H1 (cell line): ENCODE measurements at regions not wholly inside any gene's neighbourhood (a gene's known extent, or its start where the extent isn't known, plus 50 kb on each side); places are given as distances from the start of the nearest gene placed in this dataset.

Source experiments
- CTCF ChIA-PET: fragments of 300-600 bp; sonication (Branson Sonifier 250); formaldehyde crosslinking; loops from one replicate; lab custom pipeline; 2021; ENCODE audit not compliant: partially characterized antibody; lab: Charles Lee
- POLR2A ChIA-PET: fragments of 300-600 bp; sonication (Branson Sonifier 250); formaldehyde crosslinking; loops from one replicate; lab custom pipeline; 2021; ENCODE audit warnings: inconsistent platforms; ENCODE audit not compliant: partially characterized antibody; lab: Charles Lee
- DNase-seq, 2 experiments: peaks; one replicate each; pipeline versions ENCODE4 v3.0.0 to v3.0.0-alpha.2; 2010 to 2022; ENCODE audit warnings: low spot score in 2 of 2, low read depth in 1 of 2, mixed read lengths in 1 of 2
- FAIRE-seq: peaks from 2 replicates; lab custom pipeline; 2011; peaks lifted over from hg19 to GRCh38; lab: Jason Lieb, UNC
- H2AFZ ChIP-seq: 2 replicates; pipeline ENCODE4 v1.8.1; 2012; ENCODE audit warnings: low read length, inconsistent platforms
- H2AK5ac ChIP-seq: 2 replicates; pipeline ENCODE4 v1.6.1; 2013; ENCODE audit warnings: low read depth, low read length
- H2BK120ac ChIP-seq: replicated peaks from 2 replicates; pipeline ENCODE3; 2013; ENCODE audit warnings: low read depth, low read length, inconsistent platforms
- H2BK12ac ChIP-seq: 2 replicates; pipeline ENCODE4 v1.6.1; 2013; ENCODE audit warnings: low read depth, low read length
- H2BK15ac ChIP-seq: 2 replicates; pipeline ENCODE4 v1.6.1; 2013; ENCODE audit warnings: low read length
- H2BK20ac ChIP-seq: 2 replicates; pipeline ENCODE4 v1.6.1; 2013; ENCODE audit warnings: low read length
- H2BK5ac ChIP-seq: 2 replicates; pipeline ENCODE4 v1.6.1; 2013; ENCODE audit warnings: low read depth, low read length
- H3K14ac ChIP-seq: 2 replicates; pipeline ENCODE4 v1.6.1; 2013; ENCODE audit warnings: inconsistent platforms; ENCODE audit not compliant: insufficient read length
- H3K18ac ChIP-seq: 2 replicates; pipeline ENCODE4 v1.6.1; 2013; ENCODE audit warnings: low read length; ENCODE audit errors: extremely low read depth
- H3K23ac ChIP-seq: 2 replicates; pipeline ENCODE4 v1.6.1; 2013; ENCODE audit warnings: inconsistent platforms; ENCODE audit not compliant: insufficient read length
- H3K23me2 ChIP-seq: 2 replicates; pipeline ENCODE4 v1.6.1; 2013; ENCODE audit warnings: low read depth, low read length
- H3K27ac ChIP-seq: 2 replicates; pipeline ENCODE4 v1.6.1; 2011; ENCODE audit warnings: low read depth, low read length, inconsistent platforms
- H3K27me3 ChIP-seq, 4 experiments: replicated peaks in 1 of 4; 1 replicate in 1 of 4; 2 replicates in 3 of 4; pipeline versions ENCODE4 v1.6.1 to v1.8.1; 2011 to 2013; ENCODE audit warnings: low read length in 3 of 4, mild to moderate bottlenecking in 3 of 4, inconsistent platforms in 2 of 4, mixed read lengths in 2 of 4, moderate library complexity in 1 of 4; ENCODE audit not compliant: control insufficient read depth in 3 of 4, insufficient read depth in 3 of 4; ENCODE audit errors: extremely low read depth in 1 of 4
- H3K36me3 ChIP-seq, 4 experiments: 2 replicates each; pipeline versions ENCODE4 v1.6.1 to v1.8.1; 2011 to 2013; ENCODE audit warnings: mild to moderate bottlenecking in 4 of 4, low read length in 3 of 4, moderate library complexity in 2 of 4, control low read depth in 1 of 4, inconsistent platforms in 1 of 4; ENCODE audit not compliant: insufficient read depth in 4 of 4, control insufficient read depth in 2 of 4
- H3K4ac ChIP-seq: replicated peaks from 2 replicates; pipeline ENCODE3; 2013; ENCODE audit warnings: low read length, low read depth, mixed read lengths, inconsistent platforms; ENCODE audit not compliant: insufficient read length
- H3K4me1 ChIP-seq, 4 experiments: replicated peaks in 1 of 4; 1 replicate in 1 of 4; 2 replicates in 3 of 4; pipeline versions ENCODE4 v1.6.1 to v1.8.1; 2011 to 2013; ENCODE audit warnings: low read length in 3 of 4, inconsistent platforms in 2 of 4, mixed read lengths in 1 of 4; ENCODE audit not compliant: insufficient read depth in 4 of 4, control insufficient read depth in 3 of 4
- H3K4me2 ChIP-seq, 2 experiments: 2 replicates each; pipeline versions ENCODE4 v1.6.1 to v1.8.1; 2011 to 2013; ENCODE audit warnings: low read depth in 2 of 2, low read length in 2 of 2, control low read depth in 1 of 2, inconsistent platforms in 1 of 2, mild to moderate bottlenecking in 1 of 2; ENCODE audit not compliant: insufficient read depth in 1 of 2
- H3K4me3 ChIP-seq, 4 experiments: fragments of 200-600, 300-600 bp in 1 of 4; sonication (generic), shearing (Covaris generic), sonication (Bioruptor Twin) in 1 of 4; 2 replicates each; pipeline versions ENCODE4 v1.5.1 to v1.8.1; 2011 to 2016; ENCODE audit warnings: low read length in 4 of 4, low read depth in 3 of 4, control low read depth in 2 of 4, inconsistent platforms in 2 of 4, mild to moderate bottlenecking in 2 of 4, mixed read lengths in 1 of 4, moderate library complexity in 1 of 4; ENCODE audit not compliant: insufficient read depth in 2 of 4; ENCODE audit errors: extremely low read depth in 1 of 4
- H3K56ac ChIP-seq: replicated peaks from 2 replicates; pipeline ENCODE3; 2013; ENCODE audit warnings: low read depth, mild to moderate bottlenecking, mixed read lengths, low read length, inconsistent platforms; ENCODE audit not compliant: insufficient read length
- H3K79me1 ChIP-seq: 2 replicates; pipeline ENCODE4 v1.6.1; 2013; ENCODE audit warnings: low read depth, low read length, control low read depth
- H3K79me2 ChIP-seq, 2 experiments: 2 replicates each; pipeline versions ENCODE4 v1.6.1 to v1.8.1; 2012 to 2013; ENCODE audit warnings: low read length in 2 of 2, mild to moderate bottlenecking in 2 of 2, inconsistent platforms in 1 of 2; ENCODE audit not compliant: insufficient read depth in 2 of 2, control insufficient read depth in 1 of 2
- H3K9ac ChIP-seq, 4 experiments: replicated peaks in 1 of 4; 1 replicate in 1 of 4; 2 replicates in 3 of 4; pipeline versions ENCODE4 v1.6.1 to v1.8.1; 2011 to 2013; ENCODE audit warnings: low read depth in 3 of 4, low read length in 3 of 4, control low read depth in 2 of 4, mild to moderate bottlenecking in 2 of 4, moderate library complexity in 2 of 4, inconsistent platforms in 1 of 4; ENCODE audit errors: extremely low read depth in 1 of 4
- H3K9me3 ChIP-seq, 2 experiments: 2 replicates each; pipeline versions ENCODE4 v1.6.1 to v1.8.1; 2012 to 2013; ENCODE audit warnings: mild to moderate bottlenecking in 2 of 2, moderate library complexity in 2 of 2, control low read depth in 1 of 2, inconsistent platforms in 1 of 2, low read depth in 1 of 2, low read length in 1 of 2, mixed read lengths in 1 of 2; ENCODE audit not compliant: insufficient read depth in 2 of 2
- H4K20me1 ChIP-seq, 2 experiments: replicated peaks in 1 of 2; 2 replicates each; pipeline versions ENCODE3 to v1.8.1; 2011 to 2013; ENCODE audit warnings: inconsistent platforms in 2 of 2, low read length in 2 of 2, mild to moderate bottlenecking in 1 of 2; ENCODE audit not compliant: insufficient read depth in 2 of 2, control insufficient read depth in 1 of 2
- H4K5ac ChIP-seq: 2 replicates; pipeline ENCODE4 v1.6.1; 2013; ENCODE audit warnings: low read length, low read depth, mixed read lengths, inconsistent platforms; ENCODE audit not compliant: insufficient read length
- H4K8ac ChIP-seq: 2 replicates; pipeline ENCODE4 v1.8.0; 2013; ENCODE audit warnings: mild to moderate bottlenecking, moderate library complexity, low read length, inconsistent platforms; ENCODE audit not compliant: insufficient read depth; ENCODE audit errors: extremely low read depth
- H4K91ac ChIP-seq: replicated peaks from 2 replicates; pipeline ENCODE3; 2013; ENCODE audit warnings: low read length, mixed read lengths, inconsistent platforms; ENCODE audit not compliant: insufficient read length
- ASH2L ChIP-seq: fragments of 200-600, 300-600 bp; sonication (generic); IDR thresholded peaks from one replicate; pipeline ENCODE4 v1.7.1; 2017; ENCODE audit warnings: low read length
- BRCA1 ChIP-seq: IDR thresholded peaks from 2 replicates; pipeline ENCODE4 v1.6.1; 2012; ENCODE audit warnings: low read depth, low read length, improper control_type of control experiment
- CREB1 ChIP-seq: IDR thresholded peaks from 2 replicates; pipeline ENCODE4 v1.6.1; 2012; ENCODE audit warnings: inconsistent platforms
- CTBP2 ChIP-seq: IDR thresholded peaks from 2 replicates; pipeline ENCODE4 v1.7.0; 2011; ENCODE audit warnings: borderline replicate concordance, mild to moderate bottlenecking, moderate library complexity, mixed read lengths, low read length; ENCODE audit not compliant: insufficient read depth, insufficient read length
- EZH2 ChIP-seq: fragments of 200-600 bp; sonication (generic); IDR thresholded peaks from 2 replicates; pipeline ENCODE4 v1.7.1; 2012; ENCODE audit warnings: low read depth, mild to moderate bottlenecking, moderate library complexity, low read length, inconsistent platforms; ENCODE audit not compliant: severe bottlenecking
- JUND ChIP-seq: IDR thresholded peaks from 2 replicates; pipeline ENCODE4 v1.6.1; 2011; ENCODE audit warnings: mild to moderate bottlenecking, improper control_type of control experiment, low read length
- NRF1 ChIP-seq: IDR thresholded peaks from 2 replicates; pipeline ENCODE4 v1.6.1; 2011; ENCODE audit warnings: mild to moderate bottlenecking, low read depth, low read length, improper control_type of control experiment
- RBBP5 ChIP-seq: IDR thresholded peaks from 2 replicates; pipeline ENCODE4 v1.7.1; 2012; ENCODE audit warnings: low read depth, mild to moderate bottlenecking, inconsistent platforms, low read length, moderate library complexity, borderline replicate concordance
- RNF2 ChIP-seq: fragments of 200-900, 300-1000 bp; sonication (generic); IDR thresholded peaks from 2 replicates; pipeline ENCODE4 v1.7.1; 2016; ENCODE audit warnings: borderline replicate concordance, low read depth, mild to moderate bottlenecking, antibody characterized with exemption, low read length; ENCODE audit not compliant: poor library complexity, severe bottlenecking; ENCODE audit errors: missing control alignments
- RXRA ChIP-seq: IDR thresholded peaks from 2 replicates; pipeline ENCODE4 v1.6.1; 2011; ENCODE audit warnings: low read depth, mild to moderate bottlenecking, low read length, moderate library complexity; ENCODE audit not compliant: insufficient read depth
- SAP30 ChIP-seq: fragments of 300-600 bp; sonication (generic); IDR thresholded peaks from 2 replicates; pipeline ENCODE4 v1.7.1; 2012; ENCODE audit warnings: low read length, moderate library complexity, mild to moderate bottlenecking, inconsistent platforms; ENCODE audit not compliant: insufficient read depth, insufficient replicate concordance
- SIRT6 ChIP-seq: IDR thresholded peaks from one replicate; pipeline ENCODE4 v1.7.1; 2012; ENCODE audit warnings: low read length, inconsistent platforms
- SIX5 ChIP-seq: IDR thresholded peaks from 2 replicates; pipeline ENCODE4 v1.6.1; 2011; ENCODE audit warnings: mild to moderate bottlenecking, low read depth, low read length
- WGBS, 2 experiments: shearing (Covaris generic) in 1 of 2; methylation state at CpG; one replicate each; pipeline versions ENCODE4 v1.1.6 to v1.1.7; 2013 to 2015; ENCODE audit warnings: low lambda C conversion rate in 2 of 2, mixed read lengths in 2 of 2, inconsistent platforms in 1 of 2, low coverage in 1 of 2, missing lambda C conversion rate in 1 of 2; ENCODE audit not compliant: insufficient replicate concordance in 2 of 2, insufficient coverage in 1 of 2, insufficient read length in 1 of 2; ENCODE audit errors: extremely low coverage in 1 of 2, missing lambda C conversion rate in 1 of 2; 5-methylcytosine and 5-hydroxymethylcytosine counted together
- TF ChIP-seq, protein P1 (sequence below): IDR thresholded peaks from 2 replicates; pipeline ENCODE4 v1.6.1; 2011; ENCODE audit warnings: low read length, improper control_type of control experiment

DNA sequence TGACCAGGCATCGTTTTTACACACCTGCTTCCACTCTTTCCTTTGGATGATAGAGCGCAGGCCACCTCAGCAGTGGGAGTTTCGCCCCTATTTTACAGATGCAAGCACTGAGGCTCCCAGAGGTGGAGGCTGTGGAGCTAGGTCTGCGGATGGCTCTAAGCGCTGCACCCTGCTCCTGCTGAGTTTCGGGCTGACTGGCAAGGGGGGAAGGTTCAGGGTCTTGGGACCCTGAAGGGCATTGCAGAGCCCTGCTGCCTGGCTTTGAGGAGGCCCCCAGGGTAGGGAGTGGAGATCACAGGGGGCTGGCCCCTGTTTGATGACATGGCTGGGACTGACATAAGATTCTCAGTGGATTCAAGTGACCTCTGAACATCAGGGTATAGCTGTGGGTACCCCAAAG is 62.8 kb upstream of the NKX1-1 start:
- Histone ChIP-seq H3K79me2 (no peaks in the 10 kb centered on the region), H2AK5ac (no peak overlapping the region), H4K8ac (no peak overlapping the region), H2BK20ac (no peak overlapping the region), H2BK120ac (no peak overlapping the region), H3K14ac (no peak overlapping the region), H2AFZ (no peak overlapping the region), H3K36me3 (no peaks in the 10 kb centered on the region), H4K20me1 (peaks cover 0 to 7% of the 10 kb centered on the region in 2 experiments), H3K18ac (no peak overlapping the region), H3K27me3 (no peaks in the 10 kb centered on the region; a peak in 1 of 7 replicates), H3K27ac (no peak overlapping the region), H3K9ac (no peak overlapping the region), H3K4ac (no peak overlapping the region), H3K4me3 (no peak overlapping the region), H3K79me1 (no peaks in the 10 kb centered on the region), H2BK12ac (no peak overlapping the region), H3K9me3 (peaks cover 0 to 8% of the 10 kb centered on the region in 2 experiments; a peak in 2 of 4 replicates), H4K91ac (no peak overlapping the region), H3K4me2 (no peak overlapping the region), H2BK15ac (no peak overlapping the region), H3K56ac (no peak overlapping the region), H4K5ac (no peak overlapping the region), H3K23me2 (peaks cover 10% of the 10 kb centered on the region; the same call in 1 of the 2 replicates), H2BK5ac (no peak overlapping the region), H3K4me1 (no peaks in the 10 kb centered on the region), H3K23ac (no peak overlapping the region)
- WGBS, 2 experiments, result 86% methylated on average over 6 of the region's 6 CpGs; no CpG with 5 or more reads in 1 of the 2 experiments
- FAIRE-seq (no peak), DNase-seq (no peak)
- POLR2A ChIA-PET, result no interaction called here
- CTCF ChIA-PET, result interaction anchor here (1.3 kb wide), 1 partner anchor 44 kb away, joined by 4 read pairs; no protein-coding TSS in a partner anchor
- TF ChIP-seq BRCA1 (no peak), EZH2 (no peak), ASH2L (no peak), SIRT6 (no peak), RXRA (no peak), SIX5 (no peak), NRF1 (no peak), SAP30 (no peak), JUND (no peak), RBBP5 (no peak), CTBP2 (no peak), CREB1 (no peak), RNF2 (no peak)
- TF ChIP-seq, protein P1, sequence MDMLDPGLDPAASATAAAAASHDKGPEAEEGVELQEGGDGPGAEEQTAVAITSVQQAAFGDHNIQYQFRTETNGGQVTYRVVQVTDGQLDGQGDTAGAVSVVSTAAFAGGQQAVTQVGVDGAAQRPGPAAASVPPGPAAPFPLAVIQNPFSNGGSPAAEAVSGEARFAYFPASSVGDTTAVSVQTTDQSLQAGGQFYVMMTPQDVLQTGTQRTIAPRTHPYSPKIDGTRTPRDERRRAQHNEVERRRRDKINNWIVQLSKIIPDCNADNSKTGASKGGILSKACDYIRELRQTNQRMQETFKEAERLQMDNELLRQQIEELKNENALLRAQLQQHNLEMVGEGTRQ, result no peak
